ENCODE measurements at regions not wholly inside any gene's neighbourhood (a gene's known extent, or its start where the extent isn't known, plus 50 kb on each side); places are given as distances from the start of the nearest gene placed in this dataset.

GRCh38 chr1:21378705-21379494 lies 61.0 kb upstream of the NBPF3 start:
- ChIA-PET POLR2A (ENCODE audit: unreplicated experiment) (interaction anchor here (0.6 kb wide), 1 partner anchor 1038 kb away, joined by 4 read pairs; no protein-coding TSS in a partner anchor), CTCF (interaction anchor here (0.5 to 0.6 kb wide), 2 partner anchors 682 to 1166 kb away, joined by 3 to 10 read pairs; no protein-coding TSS in a partner anchor)
- no peaks in the 10 kb centered on the region for H3K9me2 ChIP-seq (ENCODE audit: insufficient read depth)
- H3F3A ChIP-seq (ENCODE audit: insufficient read depth, low read depth) = peaks cover 9% of the 10 kb centered on the region; the same call in 1 of the 2 replicates
- no peaks in the 10 kb centered on the region for H3K9me3 ChIP-seq (ENCODE audit: insufficient read depth, low read depth)
- H3K27ac ChIP-seq = peak overlapping the region; percentile 70
- peak overlapping the region; percentile 42 for H3K4me2 ChIP-seq
- intact Hi-C loops (cut with micrococcal nuclease; ENCODE audit: unreplicated experiment) = no loop called here
- no peaks in the 10 kb centered on the region for H3K36me3 ChIP-seq (ENCODE audit: low read depth)
- no TSS peak for BruUV-seq (replicated peaks)
- H2AFZ ChIP-seq = no peak overlapping the region
- no peaks in the 10 kb centered on the region for H3K27me3 ChIP-seq (ENCODE audit: insufficient read depth, low read depth)
- peaks cover 21% of the 10 kb centered on the region for H3K4me1 ChIP-seq (replicated peaks; ENCODE audit: insufficient read depth)
- no peak for TF ChIP-seq EZH2 (IDR thresholded peaks at IDR 0.05; ENCODE audit: low read depth)
- no peak for TF ChIP-seq CTCF (conservative IDR thresholded peaks at IDR 0.05)
- H3K79me2 ChIP-seq (ENCODE audit: low read depth) = no peaks in the 10 kb centered on the region
- H3K4me3 ChIP-seq = no peak overlapping the region
- DNase-seq = peak; percentile 41 to 84
- no peaks in the 10 kb centered on the region for H4K20me1 ChIP-seq (ENCODE audit: insufficient read depth)

- Histone ChIP-seq H3K4me2 (no peak overlapping the region), H3K36me3 (ENCODE audit: low read depth) (no peaks in the 10 kb centered on the region), H2AFZ (no peak overlapping the region), H3K27ac (no peak overlapping the region), H3F3A (ENCODE audit: insufficient read depth, low read depth) (no peaks in the 10 kb centered on the region), H3K9me2 (ENCODE audit: insufficient read depth) (no peaks in the 10 kb centered on the region), H3K4me3 (no peak overlapping the region), H3K27me3 (ENCODE audit: insufficient read depth, low read depth) (no peaks in the 10 kb centered on the region), H3K79me2 (ENCODE audit: low read depth) (no peaks in the 10 kb centered on the region), H3K4me1 (replicated peaks; ENCODE audit: insufficient read depth) (no peaks in the 10 kb centered on the region; the same call in 1 of the 2 replicates), H4K20me1 (ENCODE audit: insufficient read depth) (no peaks in the 10 kb centered on the region), H3K9me3 (ENCODE audit: insufficient read depth, low read depth) (no peaks in the 10 kb centered on the region)
- ChIA-PET CTCF (interaction anchor here (0.6 kb wide), 1 partner anchor 279 kb away, joined by 5 read pairs; no protein-coding TSS in a partner anchor), POLR2A (ENCODE audit: unreplicated experiment) (interaction anchor here (0.6 kb wide), 1 partner anchor 19 kb away, joined by 8 read pairs; no protein-coding TSS in a partner anchor)
- no peak for DNase-seq
- intact Hi-C loops (cut with micrococcal nuclease; ENCODE audit: unreplicated experiment) = loop anchor here (5.0 kb wide), 1 partner anchor 635 kb away; no protein-coding TSS in a partner anchor
- BruUV-seq (replicated peaks) = no TSS peak
- TF ChIP-seq CTCF (conservative IDR thresholded peaks at IDR 0.05) = no peak
- no peak for TF ChIP-seq EZH2 (IDR thresholded peaks at IDR 0.05; ENCODE audit: low read depth)
Observed at GRCh38 chr1:21372383-21372782, 67.6 kb upstream of the NBPF3 start.

GRCh38 chr1:21369905-21370304 lies 70.0 kb upstream of the NBPF3 start:
- intact Hi-C loops (cut with micrococcal nuclease; ENCODE audit: unreplicated experiment) = loop anchor here (1.0 to 5.0 kb wide), 6 partner anchors 67 to 1047 kb away; no protein-coding TSS in a partner anchor
- TF ChIP-seq CTCF (conservative IDR thresholded peaks at IDR 0.05) (no peak), EZH2 (IDR thresholded peaks at IDR 0.05; ENCODE audit: low read depth) (no peak)

More at GRCh38 chr1:21369905-21370304, 70.0 kb upstream of the NBPF3 start:
- Histone ChIP-seq H3K27me3 (ENCODE audit: insufficient read depth, low read depth) (no peaks in the 10 kb centered on the region), H3K79me2 (ENCODE audit: low read depth) (no peaks in the 10 kb centered on the region), H3K27ac (no peak overlapping the region), H3K4me1 (replicated peaks; ENCODE audit: insufficient read depth) (no peaks in the 10 kb centered on the region; the same call in 1 of the 2 replicates), H3K9me3 (ENCODE audit: insufficient read depth, low read depth) (no peaks in the 10 kb centered on the region), H3K36me3 (ENCODE audit: low read depth) (no peaks in the 10 kb centered on the region), H2AFZ (no peak overlapping the region), H3K9me2 (ENCODE audit: insufficient read depth) (no peaks in the 10 kb centered on the region), H3F3A (ENCODE audit: insufficient read depth, low read depth) (no peaks in the 10 kb centered on the region), H4K20me1 (ENCODE audit: insufficient read depth) (no peaks in the 10 kb centered on the region), H3K4me2 (no peak overlapping the region), H3K4me3 (no peak overlapping the region)
- ChIA-PET CTCF (interaction anchor here (0.6 to 3.8 kb wide), 10 partner anchors 67 to 1047 kb away, joined by 3 to 18 read pairs (median 4); no protein-coding TSS in a partner anchor), POLR2A (ENCODE audit: unreplicated experiment) (no interaction called here)
- BruUV-seq (replicated peaks) = no TSS peak
- no peak for DNase-seq

Data from PC-9 (cell line).